Thyroid gland (tissue), 4 donors: ENCODE measurements at regions not wholly inside any gene's neighbourhood (a gene's known extent, or its start where the extent isn't known, plus 50 kb on each side); places are given as distances from the start of the nearest gene placed in this dataset.

ENCODE experiments used
- CTCF ChIP-seq, 6 experiments: fragments of 200-600 bp in 3 of 6; fragments of 450-650 bp in 3 of 6; sonication (generic) in 3 of 6; IDR thresholded peaks; one replicate each; pipeline ENCODE4 v1.5.1; 2016 to 2019; ENCODE audit warnings: antibody characterized with exemption in 6 of 6, mild to moderate bottlenecking in 2 of 6, inconsistent platforms in 1 of 6, moderate library complexity in 1 of 6
- POLR2A ChIP-seq, 2 donors: fragments of 450-650 bp; IDR thresholded peaks; one replicate each; pipeline ENCODE4 v1.6.1; 2017; ENCODE audit warnings: antibody characterized with exemption in 2 of 2, mild to moderate bottlenecking in 2 of 2, moderate library complexity in 1 of 2

GRCh38 chr22:48244388-48245195 lies 1482.1 kb downstream of the TBC1D22A start:
- no peak for TF ChIP-seq POLR2A (IDR thresholded peaks at IDR 0.05)
- TF ChIP-seq CTCF (IDR thresholded peaks at IDR 0.05), result no peak
